GM12878 (cell line): ENCODE measurements at regions not wholly inside any gene's neighbourhood (a gene's known extent, or its start where the extent isn't known, plus 50 kb on each side); places are given as distances from the start of the nearest gene placed in this dataset.

ENCODE experiments used
- ATAC-seq: fragments of 200-7000 bp; cut with Tn5 transposase; 3 replicates; pipeline ENCODE4 v1.9.1; 2020; ENCODE audit warnings: mild to moderate bottlenecking, moderate library complexity
- BruUV-seq: library from RNA; stranded (reverse); fragments of 400-500 nt; replicated peaks from 2 replicates; lab custom pipeline; 2021; lab: Mats Ljungman, UMichigan
- CTCF ChIA-PET: fragments of 300-600 bp; sonication (Branson Sonifier 250); formaldehyde crosslinking; extraction: SDS; loops from one replicate; lab custom pipeline; 2021; ENCODE audit warnings: inconsistent platforms; lab: Yijun Ruan, JAX
- POLR2A ChIA-PET: fragments of 350-600 bp; formaldehyde crosslinking; extraction: SDS; loops from one replicate; lab custom pipeline; 2021; ENCODE audit warnings: inconsistent platforms; lab: Charles Lee
- RAD21 ChIA-PET: fragments of 300-600 bp; sonication (Branson Sonifier 250); formaldehyde crosslinking; loops from one replicate; lab custom pipeline; 2023; ENCODE audit warnings: antibody characterized with exemption; ENCODE audit not compliant: unreplicated experiment; lab: Charles Lee
- SMC1A ChIA-PET: fragments of 300-600 bp; sonication (Branson Sonifier 250); formaldehyde crosslinking; loops from one replicate; lab custom pipeline; 2023; ENCODE audit not compliant: unreplicated experiment, uncharacterized antibody; lab: Charles Lee
- DNase-seq: peaks from one replicate; pipeline ENCODE4 v3.0.0-alpha.2; 2011; ENCODE audit warnings: low read depth, low spot score
- FAIRE-seq: peaks from 3 replicates; lab custom pipeline; 2011; peaks lifted over from hg19 to GRCh38; lab: Jason Lieb, UNC
- H2AFZ ChIP-seq: 2 replicates; pipeline ENCODE4 v1.6.0; 2011; ENCODE audit warnings: low read depth, low read length, control low read depth; ENCODE audit not compliant: control insufficient read depth
- H3K27ac ChIP-seq: 2 replicates; pipeline ENCODE4 v1.5.1; 2011; ENCODE audit warnings: control low read depth; ENCODE audit not compliant: control insufficient read depth, insufficient read depth
- H3K27me3 ChIP-seq, 2 experiments: replicated peaks in 1 of 2; 2 replicates each; pipeline versions ENCODE4 v1.6.0 to v1.6.1; 2011; ENCODE audit warnings: low read length in 1 of 2; ENCODE audit not compliant: control insufficient read depth in 2 of 2, insufficient read depth in 2 of 2
- H3K36me3 ChIP-seq, 2 experiments: 2 replicates each; pipeline ENCODE4 v1.5.1; 2011; ENCODE audit warnings: low read length in 1 of 2; ENCODE audit not compliant: control insufficient read depth in 2 of 2, insufficient read depth in 2 of 2
- H3K4me1 ChIP-seq: 2 replicates; pipeline ENCODE4 v1.6.1; 2011; ENCODE audit warnings: mild to moderate bottlenecking, low read length, moderate library complexity, mixed read lengths; ENCODE audit not compliant: control insufficient read depth, insufficient read depth
- H3K4me2 ChIP-seq: 2 replicates; pipeline ENCODE4 v1.6.0; 2011; ENCODE audit warnings: control low read depth; ENCODE audit not compliant: control insufficient read depth, insufficient read depth
- H3K4me3 ChIP-seq: fragments of 200-600 bp; sonication (generic); 2 replicates; pipeline ENCODE4 v1.5.1; 2016
- H3K79me2 ChIP-seq: 2 replicates; pipeline ENCODE4 v1.6.0; 2011; ENCODE audit warnings: low read length; ENCODE audit not compliant: control insufficient read depth, insufficient read depth
- H3K9ac ChIP-seq: 2 replicates; pipeline ENCODE4 v1.8.0; 2011; ENCODE audit warnings: low read length, control low read depth, mixed read lengths; ENCODE audit not compliant: control insufficient read depth, insufficient read depth
- H3K9me3 ChIP-seq: replicated peaks from 3 replicates; pipeline ENCODE4 v1.5.1; 2011; ENCODE audit warnings: mild to moderate bottlenecking, low read length; ENCODE audit not compliant: control insufficient read depth, insufficient read depth
- H4K20me1 ChIP-seq: 2 replicates; pipeline ENCODE4 v1.6.0; 2011; ENCODE audit not compliant: control insufficient read depth, insufficient read depth
- BMI1 ChIP-seq: fragments of 450-650 bp; IDR thresholded peaks from 2 replicates; pipeline ENCODE4 v1.6.1; 2016; ENCODE audit warnings: mild to moderate bottlenecking, moderate library complexity, borderline replicate concordance
- E4F1 ChIP-seq: fragments of 450-650 bp; IDR thresholded peaks from 2 replicates; pipeline ENCODE4 v1.6.1; 2018; ENCODE audit warnings: borderline replicate concordance, mild to moderate bottlenecking; ENCODE audit not compliant: partially characterized antibody
- IRF5 ChIP-seq: fragments of 450-650 bp; IDR thresholded peaks from 2 replicates; pipeline ENCODE4 v1.6.1; 2017; ENCODE audit warnings: borderline replicate concordance
- LARP7 ChIP-seq: fragments of 450-650 bp; IDR thresholded peaks from 2 replicates; pipeline ENCODE4 v1.6.1; 2017; ENCODE audit warnings: mild to moderate bottlenecking
- NFYA ChIP-seq: IDR thresholded peaks from 2 replicates; pipeline ENCODE4 v1.6.1; 2011; ENCODE audit warnings: low read depth, mild to moderate bottlenecking, low read length, improper control_type of control experiment, borderline replicate concordance
- RAD51 ChIP-seq: fragments of 450-650 bp; IDR thresholded peaks from 2 replicates; pipeline ENCODE4 v1.6.1; 2016; ENCODE audit warnings: moderate library complexity, mild to moderate bottlenecking, inconsistent platforms
- RBBP5 ChIP-seq: fragments of 200-600 bp; sonication (generic); conservative IDR thresholded peaks from 2 replicates; pipeline ENCODE4 v1.6.1; 2016
- SMAD1 ChIP-seq: fragments of 450-650 bp; IDR thresholded peaks from 2 replicates; pipeline ENCODE4 v1.6.1; 2018; ENCODE audit warnings: mild to moderate bottlenecking, low read depth; ENCODE audit not compliant: partially characterized antibody
- SREBF2 ChIP-seq: IDR thresholded peaks from 2 replicates; pipeline ENCODE4 v1.6.1; 2012; ENCODE audit warnings: mild to moderate bottlenecking, low read length
- SUZ12 ChIP-seq: fragments of 200-600 bp; sonication (generic); IDR thresholded peaks from one replicate; pipeline ENCODE4 v1.6.1; 2018; ENCODE audit warnings: antibody characterized with exemption, mild to moderate bottlenecking; ENCODE audit not compliant: unreplicated experiment
- TCF12 ChIP-seq: IDR thresholded peaks from 2 replicates; pipeline ENCODE4 v1.6.1; 2011; ENCODE audit warnings: low read depth, mild to moderate bottlenecking, low read length
- ZNF217 ChIP-seq: fragments of 450-650 bp; IDR thresholded peaks from 2 replicates; pipeline ENCODE4 v1.6.1; 2017; ENCODE audit warnings: antibody characterized with exemption, mild to moderate bottlenecking
- WGBS: methylation state at CpG from one replicate; pipeline ENCODE4 v1.1.6; 2016; ENCODE audit warnings: low lambda C conversion rate; ENCODE audit not compliant: insufficient replicate concordance, insufficient coverage; ENCODE audit errors: missing lambda C conversion rate; 5-methylcytosine and 5-hydroxymethylcytosine counted together
- in situ Hi-C: fragments of 300-500 bp; cut with MboI; formaldehyde crosslinking; loops from 9 replicates; pipeline ENCODE4 v1.14.3; 2018; ENCODE audit warnings: mixed read lengths
- intact Hi-C: fragments of 100-400 bp; cut with micrococcal nuclease; formaldehyde crosslinking; loops from one replicate; pipeline ENCODE4 v1.14.2; 2022; ENCODE audit not compliant: unreplicated experiment
- TF ChIP-seq, protein P1 (sequence below), 3 experiments: IDR thresholded peaks in 2 of 3; conservative IDR thresholded peaks in 1 of 3; 2 replicates each; pipeline ENCODE4 v1.5.1; 2011; ENCODE audit warnings: low read depth in 3 of 3, low read length in 3 of 3, mild to moderate bottlenecking in 3 of 3, control low read depth in 2 of 3, moderate library complexity in 2 of 3, inconsistent platforms in 1 of 3, mixed read lengths in 1 of 3; ENCODE audit not compliant: control insufficient read depth in 2 of 3, insufficient read depth in 1 of 3; ENCODE audit errors: extremely low read depth in 1 of 3

DNA sequence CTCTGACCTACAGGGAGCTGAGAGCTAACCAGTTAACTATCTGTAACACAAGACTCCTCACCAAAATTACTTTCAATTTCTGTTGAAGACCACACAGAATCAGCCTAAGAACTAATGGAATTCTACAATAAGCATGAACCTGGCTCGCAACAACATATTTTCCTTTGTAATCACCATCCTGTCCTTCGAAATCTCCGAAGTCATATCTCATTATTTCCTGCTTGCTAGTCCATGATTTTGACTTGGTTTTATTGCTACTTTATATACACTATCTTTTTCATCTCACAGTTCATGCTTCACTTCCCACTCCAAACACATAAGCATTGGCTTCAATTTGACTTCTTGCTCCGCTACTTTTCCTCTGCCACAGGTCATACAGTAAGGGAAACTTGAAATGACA is 405.8 kb upstream of the FKBP1C start:
- H3K4me2 ChIP-seq: no peak overlapping the region
- FAIRE-seq: no peak
- RAD21 ChIA-PET: no interaction called here
- H3K4me1 ChIP-seq: no peaks in the 10 kb centered on the region
- WGBS: 35% methylated on average over 4 of the region's 4 CpGs
- no peak overlapping the region for H3K27ac ChIP-seq
- no peak overlapping the region for H2AFZ ChIP-seq
- intact Hi-C loops (no loop called here), in situ Hi-C loops (no loop called here)
- POLR2A ChIA-PET: no interaction called here
- no peak overlapping the region for H3K4me3 ChIP-seq
- H3K9me3 ChIP-seq: no peaks in the 10 kb centered on the region
- no peak for TF ChIP-seq RAD51
- TF ChIP-seq TCF12: no peak
- TF ChIP-seq E4F1: no peak
- no peak for TF ChIP-seq NFYA
- no peak for TF ChIP-seq LARP7
- TF ChIP-seq BMI1: no peak
- TF ChIP-seq ZNF217: no peak
- TF ChIP-seq IRF5: no peak
- TF ChIP-seq, protein P1, sequence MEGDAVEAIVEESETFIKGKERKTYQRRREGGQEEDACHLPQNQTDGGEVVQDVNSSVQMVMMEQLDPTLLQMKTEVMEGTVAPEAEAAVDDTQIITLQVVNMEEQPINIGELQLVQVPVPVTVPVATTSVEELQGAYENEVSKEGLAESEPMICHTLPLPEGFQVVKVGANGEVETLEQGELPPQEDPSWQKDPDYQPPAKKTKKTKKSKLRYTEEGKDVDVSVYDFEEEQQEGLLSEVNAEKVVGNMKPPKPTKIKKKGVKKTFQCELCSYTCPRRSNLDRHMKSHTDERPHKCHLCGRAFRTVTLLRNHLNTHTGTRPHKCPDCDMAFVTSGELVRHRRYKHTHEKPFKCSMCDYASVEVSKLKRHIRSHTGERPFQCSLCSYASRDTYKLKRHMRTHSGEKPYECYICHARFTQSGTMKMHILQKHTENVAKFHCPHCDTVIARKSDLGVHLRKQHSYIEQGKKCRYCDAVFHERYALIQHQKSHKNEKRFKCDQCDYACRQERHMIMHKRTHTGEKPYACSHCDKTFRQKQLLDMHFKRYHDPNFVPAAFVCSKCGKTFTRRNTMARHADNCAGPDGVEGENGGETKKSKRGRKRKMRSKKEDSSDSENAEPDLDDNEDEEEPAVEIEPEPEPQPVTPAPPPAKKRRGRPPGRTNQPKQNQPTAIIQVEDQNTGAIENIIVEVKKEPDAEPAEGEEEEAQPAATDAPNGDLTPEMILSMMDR (IDR thresholded peaks at IDR 0.05 in 2 of 3, conservative IDR thresholded peaks at IDR 0.05 in 1 of 3; ENCODE audit: control insufficient read depth in 2 of 3, extremely low read depth in 1 of 3, insufficient read depth in 1 of 3, low read depth in 3 of 3, low read length in 3 of 3): no peak
- no peak for TF ChIP-seq SREBF2
- no peak for TF ChIP-seq SMAD1
- TF ChIP-seq RBBP5: no peak
- TF ChIP-seq SUZ12: no peak
- H3K36me3 ChIP-seq: no peaks in the 10 kb centered on the region
- SMC1A ChIA-PET: no interaction called here
- H3K79me2 ChIP-seq: no peaks in the 10 kb centered on the region
- H3K27me3 ChIP-seq: no peaks in the 10 kb centered on the region
- no peak for ATAC-seq
- no TSS peak for BruUV-seq
- CTCF ChIA-PET: no interaction called here
- H3K9ac ChIP-seq: no peak overlapping the region
- H4K20me1 ChIP-seq: no peaks in the 10 kb centered on the region
- no peak for DNase-seq
